HEK293 (cell line): ENCODE measurements at regions not wholly inside any gene's neighbourhood (a gene's known extent, or its start where the extent isn't known, plus 50 kb on each side); places are given as distances from the start of the nearest gene placed in this dataset.

Experiments used
- CTCF ChIA-PET: fragments of 350-600 bp; formaldehyde crosslinking; extraction: SDS; loops from one replicate; lab custom pipeline; 2021; ENCODE audit warnings: antibody characterized with exemption; lab: Yijun Ruan, JAX
- POLR2A ChIA-PET: fragments of 300-600 bp; formaldehyde crosslinking; extraction: SDS; loops from one replicate; lab custom pipeline; 2020; ENCODE audit warnings: antibody characterized with exemption, inconsistent platforms; lab: Yijun Ruan, JAX
- H3K27ac ChIP-seq: fragments of 200-500 bp; sonication (Bioruptor generic); 2 replicates; pipeline ENCODE4 v1.5.1; 2014; ENCODE audit warnings: low read depth, low read length, control low read depth, inconsistent platforms; ENCODE audit errors: extremely low read depth
- H3K36me3 ChIP-seq, 2 experiments: fragments of 200-500 bp in 1 of 2; sonication (Bioruptor generic) in 1 of 2; 1 replicate in 1 of 2; 2 replicates in 1 of 2; pipeline ENCODE4 v1.5.1; 2014 to 2017; ENCODE audit warnings: inconsistent platforms in 2 of 2, low read length in 2 of 2; ENCODE audit not compliant: control insufficient read depth in 2 of 2, insufficient read depth in 1 of 2
- H3K4me1 ChIP-seq: fragments of 200-500 bp; sonication (Bioruptor generic); 2 replicates; pipeline ENCODE4 v1.5.1; 2014; ENCODE audit warnings: mild to moderate bottlenecking, low read length, inconsistent platforms; ENCODE audit not compliant: control insufficient read depth, insufficient read depth
- H3K4me3 ChIP-seq: 2 replicates; pipeline ENCODE4 v1.5.1; 2011; ENCODE audit warnings: low read depth, mild to moderate bottlenecking, control low read depth, low read length, moderate library complexity
- H3K9me3 ChIP-seq: fragments of 200-500 bp; sonication (Bioruptor generic); 2 replicates; pipeline ENCODE4 v1.5.1; 2014; ENCODE audit warnings: low read depth, low read length, inconsistent platforms; ENCODE audit not compliant: control insufficient read depth, insufficient read depth
- HOXA7 ChIP-seq: sonication (generic); formaldehyde crosslinking; IDR thresholded peaks from 2 replicates; pipeline ENCODE4 v1.8.1; 2022; ENCODE audit warnings: missing genetic modification reagents, borderline replicate concordance
- IKZF3 ChIP-seq: fragments of 450-650 bp; IDR thresholded peaks from 2 replicates; pipeline ENCODE4 v1.5.0; 2018; ENCODE audit warnings: missing biosample characterization, mild to moderate bottlenecking, missing genetic modification characterization, moderate library complexity
- KLF1 ChIP-seq: fragments of 450-650 bp; formaldehyde crosslinking; IDR thresholded peaks from 2 replicates; pipeline ENCODE4 v1.5.1; 2016; ENCODE audit warnings: missing biosample characterization, missing genetic modification characterization
- RBAK ChIP-seq: fragments of 450-650 bp; formaldehyde crosslinking; IDR thresholded peaks from 2 replicates; pipeline ENCODE4 v1.5.1; 2016; ENCODE audit warnings: missing biosample characterization, missing genetic modification characterization
- SCRT1 ChIP-seq: fragments of 450-650 bp; formaldehyde crosslinking; IDR thresholded peaks from 2 replicates; pipeline ENCODE4 v1.5.1; 2016; ENCODE audit warnings: missing biosample characterization, missing genetic modification characterization, borderline replicate concordance
- SCRT2 ChIP-seq: fragments of 450-650 bp; formaldehyde crosslinking; IDR thresholded peaks from 2 replicates; pipeline ENCODE4 v1.5.1; 2016; ENCODE audit warnings: missing biosample characterization, missing genetic modification characterization
- SP2 ChIP-seq: fragments of 450-650 bp; formaldehyde crosslinking; IDR thresholded peaks from 2 replicates; pipeline ENCODE4 v1.5.1; 2016; ENCODE audit warnings: missing biosample characterization, missing genetic modification characterization
- ZFP69B ChIP-seq: fragments of 450-650 bp; formaldehyde crosslinking; IDR thresholded peaks from 2 replicates; pipeline ENCODE4 v1.5.1; 2016; ENCODE audit warnings: missing biosample characterization, missing genetic modification characterization
- ZNF121 ChIP-seq: fragments of 450-650 bp; formaldehyde crosslinking; IDR thresholded peaks from 2 replicates; pipeline ENCODE4 v1.5.1; 2016; ENCODE audit warnings: missing biosample characterization, missing genetic modification characterization
- ZNF280D ChIP-seq: fragments of 450-650 bp; formaldehyde crosslinking; IDR thresholded peaks from 2 replicates; pipeline ENCODE4 v1.5.1; 2016; ENCODE audit warnings: missing biosample characterization, missing genetic modification characterization
- ZNF366 ChIP-seq: fragments of 450-650 bp; formaldehyde crosslinking; conservative IDR thresholded peaks from 2 replicates; pipeline ENCODE4 v1.5.1; 2016; ENCODE audit warnings: missing biosample characterization, missing genetic modification characterization
- ZNF394 ChIP-seq: fragments of 450-650 bp; formaldehyde crosslinking; IDR thresholded peaks from 2 replicates; pipeline ENCODE4 v1.5.1; 2016; ENCODE audit warnings: missing biosample characterization, missing genetic modification characterization, mild to moderate bottlenecking, moderate library complexity, borderline replicate concordance
- ZNF571 ChIP-seq: fragments of 450-650 bp; formaldehyde crosslinking; IDR thresholded peaks from 2 replicates; pipeline ENCODE4 v1.5.0; 2017; ENCODE audit warnings: missing biosample characterization, missing genetic modification characterization
- ZNF585B ChIP-seq: fragments of 450-650 bp; formaldehyde crosslinking; IDR thresholded peaks from 2 replicates; pipeline ENCODE4 v1.5.1; 2016; ENCODE audit warnings: missing biosample characterization, missing genetic modification characterization
- ZNF654 ChIP-seq: fragments of 450-650 bp; formaldehyde crosslinking; IDR thresholded peaks from 2 replicates; pipeline ENCODE4 v1.5.1; 2016; ENCODE audit warnings: low read depth, missing biosample characterization, missing genetic modification characterization
- ZNF664 ChIP-seq: fragments of 450-650 bp; formaldehyde crosslinking; IDR thresholded peaks from 2 replicates; pipeline ENCODE4 v1.5.1; 2016; ENCODE audit warnings: missing biosample characterization, missing genetic modification characterization
- ZNF76 ChIP-seq: fragments of 450-650 bp; formaldehyde crosslinking; IDR thresholded peaks from 2 replicates; pipeline ENCODE4; 2016; ENCODE audit warnings: low read depth, missing biosample characterization, missing genetic modification characterization, borderline replicate concordance
- ZNF768 ChIP-seq: fragments of 450-650 bp; formaldehyde crosslinking; IDR thresholded peaks from 2 replicates; pipeline ENCODE4 v1.5.1; 2018; ENCODE audit warnings: missing biosample characterization, mild to moderate bottlenecking, missing genetic modification characterization
- ZNF777 ChIP-seq: fragments of 450-650 bp; formaldehyde crosslinking; IDR thresholded peaks from 2 replicates; pipeline ENCODE4 v1.5.1; 2017; ENCODE audit warnings: missing biosample characterization, missing genetic modification characterization, borderline replicate concordance
- ZNF792 ChIP-seq: fragments of 450-650 bp; formaldehyde crosslinking; IDR thresholded peaks from 2 replicates; pipeline ENCODE4 v1.5.1; 2016; ENCODE audit warnings: missing biosample characterization, missing genetic modification characterization
- ZNF830 ChIP-seq: fragments of 450-650 bp; IDR thresholded peaks from 2 replicates; pipeline ENCODE4 v1.5.0; 2018; ENCODE audit warnings: missing biosample characterization, missing genetic modification characterization, low read depth, mild to moderate bottlenecking, moderate library complexity
- TF ChIP-seq, protein P1 (sequence below): fragments of 450-650 bp; IDR thresholded peaks from 2 replicates; pipeline ENCODE4 v1.5.1; 2018; ENCODE audit warnings: missing biosample characterization, missing genetic modification characterization
- TF ChIP-seq, protein P2 (sequence below): fragments of 450-650 bp; formaldehyde crosslinking; IDR thresholded peaks from 2 replicates; pipeline ENCODE4 v1.5.1; 2016; ENCODE audit warnings: missing biosample characterization, missing genetic modification characterization

DNA sequence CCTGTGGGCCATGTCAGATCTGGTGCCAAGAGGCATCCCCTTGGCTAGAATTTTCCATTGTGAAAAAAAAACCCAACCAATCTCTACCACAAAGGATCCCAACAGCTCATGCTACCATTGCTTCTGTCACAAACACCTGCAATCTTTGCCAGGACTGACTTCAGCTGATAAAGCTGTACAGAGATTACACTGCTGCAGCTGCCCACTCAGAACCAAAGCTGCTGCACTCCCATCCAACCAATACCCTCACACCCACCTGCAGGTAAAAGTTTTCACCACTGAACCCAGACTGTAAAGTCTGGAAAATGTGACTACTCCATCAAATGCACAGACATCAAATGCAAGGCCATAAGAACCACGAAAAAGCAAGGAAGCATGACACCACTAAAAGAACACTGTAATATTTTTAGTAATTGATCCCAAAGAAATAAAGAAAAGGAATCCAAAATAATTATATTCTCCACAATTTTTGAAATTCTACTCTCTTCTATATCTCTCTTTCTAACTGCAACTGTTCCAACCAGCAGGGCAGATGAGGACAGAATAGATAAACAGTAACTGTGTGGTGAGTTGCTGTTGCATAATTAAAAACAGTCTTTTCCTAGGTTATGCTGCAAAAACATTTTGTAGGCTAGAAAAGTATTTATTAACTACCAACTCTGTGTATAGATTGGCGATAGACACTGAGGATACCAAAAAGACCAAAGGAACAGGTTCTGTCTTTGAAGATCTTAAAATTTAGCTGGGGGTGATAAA lies 128.0 kb upstream of the MCHR2 start (continued):
- TF ChIP-seq, protein P1, sequence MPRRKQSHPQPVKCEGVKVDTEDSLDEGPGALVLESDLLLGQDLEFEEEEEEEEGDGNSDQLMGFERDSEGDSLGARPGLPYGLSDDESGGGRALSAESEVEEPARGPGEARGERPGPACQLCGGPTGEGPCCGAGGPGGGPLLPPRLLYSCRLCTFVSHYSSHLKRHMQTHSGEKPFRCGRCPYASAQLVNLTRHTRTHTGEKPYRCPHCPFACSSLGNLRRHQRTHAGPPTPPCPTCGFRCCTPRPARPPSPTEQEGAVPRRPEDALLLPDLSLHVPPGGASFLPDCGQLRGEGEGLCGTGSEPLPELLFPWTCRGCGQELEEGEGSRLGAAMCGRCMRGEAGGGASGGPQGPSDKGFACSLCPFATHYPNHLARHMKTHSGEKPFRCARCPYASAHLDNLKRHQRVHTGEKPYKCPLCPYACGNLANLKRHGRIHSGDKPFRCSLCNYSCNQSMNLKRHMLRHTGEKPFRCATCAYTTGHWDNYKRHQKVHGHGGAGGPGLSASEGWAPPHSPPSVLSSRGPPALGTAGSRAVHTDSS (tag by site-specific recombination), result no peak
- TF ChIP-seq ZNF585B (no peak), HOXA7 (CRISPR knock-in tag) (no peak), SCRT2 (tag by site-specific recombination) (no peak), ZNF76 (tag by site-specific recombination) (no peak), ZNF654 (no peak), ZNF394 (tag by site-specific recombination) (no peak)
- TF ChIP-seq, all 188 proteins: peak for 0

DNA sequence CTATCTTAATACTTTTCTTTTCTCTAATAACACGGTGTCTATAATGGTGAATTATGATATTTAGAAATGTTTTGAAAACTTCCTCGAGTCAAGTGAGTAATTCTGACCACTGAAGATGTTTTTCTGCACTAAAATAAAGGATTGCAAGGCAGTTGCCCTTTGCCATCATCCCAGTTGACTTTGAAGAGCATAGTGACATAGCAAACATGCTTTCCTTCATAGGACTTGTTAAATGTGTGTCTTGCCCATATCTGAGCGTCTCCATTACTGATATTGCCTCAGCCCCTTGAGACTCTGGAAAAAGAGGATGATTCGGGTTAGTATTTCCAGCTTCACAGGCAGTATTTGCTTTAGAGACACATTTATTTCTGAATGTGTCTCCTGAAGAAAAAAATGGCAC lies 125.2 kb upstream of the MCHR2 start:
- TF ChIP-seq KLF1 (tag by site-specific recombination) (no peak), ZNF571 (no peak), SP2 (no peak), ZNF777 (tag by site-specific recombination) (no peak), ZNF768 (tag by site-specific recombination) (no peak), IKZF3 (tag by site-specific recombination) (no peak), ZNF121 (no peak), ZNF280D (tag by site-specific recombination) (no peak), ZNF664 (tag by site-specific recombination) (no peak), ZNF792 (tag by site-specific recombination) (no peak), ZFP69B (no peak), SCRT1 (no peak), ZNF585B (no peak), RBAK (tag by site-specific recombination) (no peak), ZNF830 (tag by site-specific recombination) (no peak), ZNF366 (tag by site-specific recombination) (no peak)
- TF ChIP-seq, protein P2, sequence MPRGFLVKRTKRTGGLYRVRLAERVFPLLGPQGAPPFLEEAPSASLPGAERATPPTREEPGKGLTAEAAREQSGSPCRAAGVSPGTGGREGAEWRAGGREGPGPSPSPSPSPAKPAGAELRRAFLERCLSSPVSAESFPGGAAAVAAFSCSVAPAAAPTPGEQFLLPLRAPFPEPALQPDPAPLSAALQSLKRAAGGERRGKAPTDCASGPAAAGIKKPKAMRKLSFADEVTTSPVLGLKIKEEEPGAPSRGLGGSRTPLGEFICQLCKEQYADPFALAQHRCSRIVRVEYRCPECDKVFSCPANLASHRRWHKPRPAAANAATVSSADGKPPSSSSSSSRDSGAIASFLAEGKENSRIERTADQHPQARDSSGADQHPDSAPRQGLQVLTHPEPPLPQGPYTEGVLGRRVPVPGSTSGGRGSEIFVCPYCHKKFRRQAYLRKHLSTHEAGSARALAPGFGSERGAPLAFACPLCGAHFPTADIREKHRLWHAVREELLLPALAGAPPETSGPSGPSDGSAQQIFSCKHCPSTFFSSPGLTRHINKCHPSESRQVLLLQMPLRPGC, result no peak
- POLR2A ChIA-PET, result no interaction called here
- CTCF ChIA-PET, result interaction anchor here (1.1 kb wide), 1 partner anchor 545 kb away, joined by 3 read pairs; no protein-coding TSS in a partner anchor
- no peak overlapping the region for H3K4me3 ChIP-seq
- no peaks in the 10 kb centered on the region for H3K9me3 ChIP-seq
- H3K36me3 ChIP-seq, result no peaks in the 10 kb centered on the region
- no peak overlapping the region for H3K27ac ChIP-seq
- H3K4me1 ChIP-seq, result no peaks in the 10 kb centered on the region
